DOHH2 (cell line): ENCODE measurements at regions not wholly inside any gene's neighbourhood (a gene's known extent, or its start where the extent isn't known, plus 50 kb on each side); places are given as distances from the start of the nearest gene placed in this dataset.

Experiments used
- CTCF ChIP-seq: fragments of 200-600 bp; sonication (generic); IDR thresholded peaks from one replicate; pipeline ENCODE4 v1.5.1; 2014; ENCODE audit warnings: antibody characterized with exemption, mild to moderate bottlenecking, low read depth, low read length; ENCODE audit not compliant: poor library complexity, severe bottlenecking
- EZH2phosphoT487 ChIP-seq: fragments of 200-600 bp; sonication (generic); IDR thresholded peaks from 2 replicates; pipeline ENCODE4 v1.6.1; 2017; ENCODE audit warnings: borderline replicate concordance, mild to moderate bottlenecking, antibody characterized with exemption, low read length, moderate library complexity, mixed read lengths

GRCh38 chr12:24701343-24701742 lies 247.6 kb downstream of the BCAT1 start:
- TF ChIP-seq CTCF (no peak), EZH2phosphoT487 (no peak)
